OCI-LY3 (cell line): ENCODE measurements at regions not wholly inside any gene's neighbourhood (a gene's known extent, or its start where the extent isn't known, plus 50 kb on each side); places are given as distances from the start of the nearest gene placed in this dataset.

Experiments used
- CTCF ChIP-seq: fragments of 200-600, 300-600 bp; sonication (generic); IDR thresholded peaks from 2 replicates; pipeline ENCODE4 v1.5.1; 2014; ENCODE audit warnings: antibody characterized with exemption, low read length, low read depth
- EZH2phosphoT487 ChIP-seq: fragments of 200-600 bp; shearing (Covaris generic); IDR thresholded peaks from 2 replicates; pipeline ENCODE4 v1.6.1; 2018; ENCODE audit warnings: antibody characterized with exemption, mixed run types, low read depth

GRCh38 chr14:58862416-58863160 lies 224.8 kb downstream of the DACT1 start:
- no peak for TF ChIP-seq EZH2phosphoT487
- no peak for TF ChIP-seq CTCF
